ENCODE measurements at regions not wholly inside any gene's neighbourhood (a gene's known extent, or its start where the extent isn't known, plus 50 kb on each side); places are given as distances from the start of the nearest gene placed in this dataset.

- Histone ChIP-seq H2BK15ac (ENCODE audit: low read length) (no peak overlapping the region), H3K4ac (ENCODE audit: low read length) (no peak overlapping the region), H3K23ac (ENCODE audit: low read depth, low read length, poor library complexity) (no peak overlapping the region), H3K14ac (ENCODE audit: low read length) (no peak overlapping the region), H3K27ac (replicated peaks; ENCODE audit: low read length) (no peak overlapping the region), H3K27me3 (ENCODE audit: control insufficient read depth in 3 of 3, insufficient read depth in 3 of 3, low read depth in 1 of 3, low read length in 3 of 3) (peaks cover 0 to 8% (median 1%) of the 10 kb centered on the region in 3 experiments), H4K91ac (ENCODE audit: low read depth, low read length, poor library complexity) (no peak overlapping the region), H2BK12ac (ENCODE audit: low read length) (no peak overlapping the region), H3K9ac (ENCODE audit: low read depth, low read length, poor library complexity) (no peak overlapping the region), H4K8ac (ENCODE audit: low read depth, low read length) (no peak overlapping the region), H2BK5ac (ENCODE audit: low read length) (no peak overlapping the region), H3K79me1 (ENCODE audit: low read depth, low read length) (no peaks in the 10 kb centered on the region), H3K18ac (ENCODE audit: low read length) (no peak overlapping the region), H2AK5ac (ENCODE audit: low read depth, low read length) (no peak overlapping the region), H3K9me3 (replicated peaks in 1 of 2; ENCODE audit: control insufficient read depth in 2 of 2, insufficient read depth in 1 of 2, low read depth in 1 of 2, low read length in 2 of 2) (peaks cover 0 to under 1% of the 10 kb centered on the region in 2 donors), H2AFZ (ENCODE audit: low read length) (no peak overlapping the region), H3K4me1 (ENCODE audit: control insufficient read depth in 2 of 2, insufficient read depth in 1 of 2, low read depth in 1 of 2, low read length in 2 of 2) (peaks cover 0 to 12% of the 10 kb centered on the region in 2 donors), H3K4me3 (ENCODE audit: low read length in 2 of 2) (no peak overlapping the region), H3K36me3 (replicated peaks in 1 of 2; ENCODE audit: control insufficient read depth in 2 of 2, insufficient read depth in 2 of 2, low read length in 2 of 2) (no peaks in the 10 kb centered on the region), H2BK120ac (ENCODE audit: low read depth, low read length) (no peak overlapping the region), H3K4me2 (ENCODE audit: insufficient read depth, low read length, poor library complexity, severe bottlenecking) (no peak overlapping the region)
- no peak for DNase-seq (ENCODE audit: low spot score)
- no CpG with 5 or more reads among the region's 2 CpGs for WGBS, 2 donors (ENCODE audit: extremely low coverage in 2 of 2, insufficient read length in 2 of 2, insufficient replicate concordance in 1 of 2)
Measured at GRCh38 chr7:149683898-149684297, 89.5 kb downstream of the ZNF467 start.

GRCh38 chr7:149683181-149683580, 90.2 kb downstream of the ZNF467 start:
- no peak overlapping the region for H3K27ac ChIP-seq (replicated peaks; ENCODE audit: low read length)
- H3K18ac ChIP-seq (ENCODE audit: low read length): no peak overlapping the region
- DNase-seq (ENCODE audit: low spot score): no peak
- WGBS, 2 donors (ENCODE audit: extremely low coverage in 2 of 2, insufficient read length in 2 of 2, insufficient replicate concordance in 1 of 2): no CpG with 5 or more reads among the region's 2 CpGs
- no peak overlapping the region for H2AFZ ChIP-seq (ENCODE audit: low read length)
- H3K79me1 ChIP-seq (ENCODE audit: low read depth, low read length): no peaks in the 10 kb centered on the region
- no peak overlapping the region for H3K4ac ChIP-seq (ENCODE audit: low read length)
- no peak overlapping the region for H2AK5ac ChIP-seq (ENCODE audit: low read depth, low read length)
- H3K27me3 ChIP-seq (ENCODE audit: control insufficient read depth in 3 of 3, insufficient read depth in 3 of 3, low read depth in 1 of 3, low read length in 3 of 3): peaks cover 0 to 3% (median 0%) of the 10 kb centered on the region in 3 experiments
- H2BK12ac ChIP-seq (ENCODE audit: low read length): no peak overlapping the region
- no peaks in the 10 kb centered on the region for H3K36me3 ChIP-seq (replicated peaks in 1 of 2; ENCODE audit: control insufficient read depth in 2 of 2, insufficient read depth in 2 of 2, low read length in 2 of 2)
- H2BK120ac ChIP-seq (ENCODE audit: low read depth, low read length): no peak overlapping the region
- H3K23ac ChIP-seq (ENCODE audit: low read depth, low read length, poor library complexity): no peak overlapping the region
- H3K9ac ChIP-seq (ENCODE audit: low read depth, low read length, poor library complexity): no peak overlapping the region
- no peak overlapping the region for H2BK5ac ChIP-seq (ENCODE audit: low read length)
- no peak overlapping the region for H2BK15ac ChIP-seq (ENCODE audit: low read length)
- H3K4me1 ChIP-seq (ENCODE audit: control insufficient read depth in 2 of 2, insufficient read depth in 1 of 2, low read depth in 1 of 2, low read length in 2 of 2): peaks cover 0 to 12% of the 10 kb centered on the region in 2 donors
- no peak overlapping the region for H4K8ac ChIP-seq (ENCODE audit: low read depth, low read length)
- no peaks in the 10 kb centered on the region for H3K9me3 ChIP-seq (replicated peaks in 1 of 2; ENCODE audit: control insufficient read depth in 2 of 2, insufficient read depth in 1 of 2, low read depth in 1 of 2, low read length in 2 of 2)
- H3K4me2 ChIP-seq (ENCODE audit: insufficient read depth, low read length, poor library complexity, severe bottlenecking): no peak overlapping the region
- no peak overlapping the region for H3K14ac ChIP-seq (ENCODE audit: low read length)
- no peak overlapping the region for H4K91ac ChIP-seq (ENCODE audit: low read depth, low read length, poor library complexity)
- no peak overlapping the region for H3K4me3 ChIP-seq (ENCODE audit: low read length in 2 of 2)

- H2BK12ac ChIP-seq (ENCODE audit: low read length): no peak overlapping the region
- no peak overlapping the region for H3K27ac ChIP-seq (replicated peaks; ENCODE audit: low read length)
- H3K4me3 ChIP-seq (ENCODE audit: low read length in 2 of 2): no peak overlapping the region
- no peak overlapping the region for H3K4me2 ChIP-seq (ENCODE audit: insufficient read depth, low read length, poor library complexity, severe bottlenecking)
- H3K36me3 ChIP-seq (replicated peaks in 1 of 2; ENCODE audit: control insufficient read depth in 2 of 2, insufficient read depth in 2 of 2, low read length in 2 of 2): no peaks in the 10 kb centered on the region
- H4K91ac ChIP-seq (ENCODE audit: low read depth, low read length, poor library complexity): no peak overlapping the region
- H2BK5ac ChIP-seq (ENCODE audit: low read length): no peak overlapping the region
- peaks cover 0 to 3% (median 0%) of the 10 kb centered on the region in 3 experiments for H3K27me3 ChIP-seq (ENCODE audit: control insufficient read depth in 3 of 3, insufficient read depth in 3 of 3, low read depth in 1 of 3, low read length in 3 of 3)
- H3K9me3 ChIP-seq (replicated peaks in 1 of 2; ENCODE audit: control insufficient read depth in 2 of 2, insufficient read depth in 1 of 2, low read depth in 1 of 2, low read length in 2 of 2): no peaks in the 10 kb centered on the region
- no peak overlapping the region for H2BK15ac ChIP-seq (ENCODE audit: low read length)
- no peak overlapping the region for H3K18ac ChIP-seq (ENCODE audit: low read length)
- H3K4me1 ChIP-seq (ENCODE audit: control insufficient read depth in 2 of 2, insufficient read depth in 1 of 2, low read depth in 1 of 2, low read length in 2 of 2): peaks cover 0 to 12% of the 10 kb centered on the region in 2 donors
- no peak overlapping the region for H3K9ac ChIP-seq (ENCODE audit: low read depth, low read length, poor library complexity)
- H3K14ac ChIP-seq (ENCODE audit: low read length): no peak overlapping the region
- H3K23ac ChIP-seq (ENCODE audit: low read depth, low read length, poor library complexity): no peak overlapping the region
- no peak overlapping the region for H2AK5ac ChIP-seq (ENCODE audit: low read depth, low read length)
- no peak overlapping the region for H2BK120ac ChIP-seq (ENCODE audit: low read depth, low read length)
- no peaks in the 10 kb centered on the region for H3K79me1 ChIP-seq (ENCODE audit: low read depth, low read length)
- no peak overlapping the region for H3K4ac ChIP-seq (ENCODE audit: low read length)
- H2AFZ ChIP-seq (ENCODE audit: low read length): peak overlapping the region; percentile 64
- no peak for DNase-seq (ENCODE audit: low spot score)
- no peak overlapping the region for H4K8ac ChIP-seq (ENCODE audit: low read depth, low read length)
Measured at GRCh38 chr7:149682038-149682437, 91.3 kb downstream of the ZNF467 start.

- no peak overlapping the region for H2AK5ac ChIP-seq (ENCODE audit: low read depth, low read length)
- no peak overlapping the region for H3K18ac ChIP-seq (ENCODE audit: low read length)
- H3K27me3 ChIP-seq (ENCODE audit: control insufficient read depth in 3 of 3, insufficient read depth in 3 of 3, low read depth in 1 of 3, low read length in 3 of 3): peaks cover 0 to 3% (median 0%) of the 10 kb centered on the region in 3 experiments
- peak overlapping the region; percentile 64 for H2AFZ ChIP-seq (ENCODE audit: low read length)
- H3K79me1 ChIP-seq (ENCODE audit: low read depth, low read length): no peaks in the 10 kb centered on the region
- no peak overlapping the region for H4K8ac ChIP-seq (ENCODE audit: low read depth, low read length)
- H3K4me2 ChIP-seq (ENCODE audit: insufficient read depth, low read length, poor library complexity, severe bottlenecking): no peak overlapping the region
- H3K4ac ChIP-seq (ENCODE audit: low read length): no peak overlapping the region
- peaks cover 0 to 12% of the 10 kb centered on the region in 2 donors for H3K4me1 ChIP-seq (ENCODE audit: control insufficient read depth in 2 of 2, insufficient read depth in 1 of 2, low read depth in 1 of 2, low read length in 2 of 2)
- H3K9me3 ChIP-seq (replicated peaks in 1 of 2; ENCODE audit: control insufficient read depth in 2 of 2, insufficient read depth in 1 of 2, low read depth in 1 of 2, low read length in 2 of 2): no peaks in the 10 kb centered on the region
- no peak overlapping the region for H2BK5ac ChIP-seq (ENCODE audit: low read length)
- H2BK120ac ChIP-seq (ENCODE audit: low read depth, low read length): no peak overlapping the region
- no CpG with 5 or more reads among the region's 1 CpG for WGBS, 2 donors (ENCODE audit: extremely low coverage in 2 of 2, insufficient read length in 2 of 2, insufficient replicate concordance in 1 of 2)
- no peak overlapping the region for H2BK12ac ChIP-seq (ENCODE audit: low read length)
- no peak overlapping the region for H4K91ac ChIP-seq (ENCODE audit: low read depth, low read length, poor library complexity)
- no peak overlapping the region for H3K14ac ChIP-seq (ENCODE audit: low read length)
- no peak overlapping the region for H2BK15ac ChIP-seq (ENCODE audit: low read length)
- no peak overlapping the region for H3K23ac ChIP-seq (ENCODE audit: low read depth, low read length, poor library complexity)
- no peak overlapping the region for H3K9ac ChIP-seq (ENCODE audit: low read depth, low read length, poor library complexity)
- DNase-seq (ENCODE audit: low spot score): no peak
- no peaks in the 10 kb centered on the region for H3K36me3 ChIP-seq (replicated peaks in 1 of 2; ENCODE audit: control insufficient read depth in 2 of 2, insufficient read depth in 2 of 2, low read length in 2 of 2)
- no peak overlapping the region for H3K4me3 ChIP-seq (ENCODE audit: low read length in 2 of 2)
- no peak overlapping the region for H3K27ac ChIP-seq (replicated peaks; ENCODE audit: low read length)
Measured at GRCh38 chr7:149681274-149681673, 92.1 kb downstream of the ZNF467 start.
